Panc1 (cell line): ENCODE measurements at regions not wholly inside any gene's neighbourhood (a gene's known extent, or its start where the extent isn't known, plus 50 kb on each side); places are given as distances from the start of the nearest gene placed in this dataset.

ENCODE experiments used
- ATAC-seq: fragments of 200-7000 bp; cut with Tn5 transposase; 2 replicates; pipeline ENCODE4 v1.9.1; 2020; ENCODE audit warnings: mild to moderate bottlenecking, moderate library complexity
- BruUV-seq: library from RNA; stranded (reverse); fragments of 400-500 nt; replicated peaks from 2 replicates; lab custom pipeline; 2021; lab: Mats Ljungman, UMichigan
- CTCF ChIA-PET: fragments of 300-600 bp; sonication (Branson Sonifier 250); formaldehyde crosslinking; loops from one replicate; lab custom pipeline; 2022; ENCODE audit warnings: antibody characterized with exemption; lab: Charles Lee
- POLR2A ChIA-PET: fragments of 300-600 bp; sonication (Branson Sonifier 250); formaldehyde crosslinking; loops from one replicate; lab custom pipeline; 2022; ENCODE audit warnings: antibody characterized with exemption; lab: Charles Lee
- DNase-seq: peaks from one replicate; pipeline ENCODE4 v3.0.0-alpha.2; 2010; ENCODE audit warnings: low read depth, low spot score
- H3K27ac ChIP-seq: 2 replicates; pipeline ENCODE4 v1.5.1; 2011; ENCODE audit warnings: mild to moderate bottlenecking, low read length, inconsistent platforms
- H3K27me3 ChIP-seq: fragments of 200-500 bp; sonication (Bioruptor generic); 2 replicates; pipeline ENCODE4 v1.6.0; 2014; ENCODE audit warnings: low read length, inconsistent platforms; ENCODE audit not compliant: control insufficient read depth, insufficient read depth
- H3K36me3 ChIP-seq: fragments of 200-500 bp; sonication (Bioruptor generic); 2 replicates; pipeline ENCODE4 v1.5.1; 2014; ENCODE audit warnings: inconsistent platforms, mild to moderate bottlenecking, low read length, moderate library complexity; ENCODE audit not compliant: control insufficient read depth, insufficient read depth
- H3K4me1 ChIP-seq: 2 replicates; pipeline ENCODE4 v1.5.1; 2011; ENCODE audit warnings: inconsistent platforms, mild to moderate bottlenecking, low read length, moderate library complexity; ENCODE audit not compliant: control insufficient read depth, insufficient read depth
- H3K4me3 ChIP-seq, 2 experiments: 2 replicates each; pipeline ENCODE4 v1.5.1; 2011 to 2012; ENCODE audit warnings: low read depth in 2 of 2, low read length in 2 of 2, mild to moderate bottlenecking in 2 of 2, inconsistent platforms in 1 of 2, moderate library complexity in 1 of 2
- H3K9me3 ChIP-seq: fragments of 200-500 bp; sonication (Bioruptor generic); 2 replicates; pipeline ENCODE4 v1.5.1; 2014; ENCODE audit warnings: low read depth, mild to moderate bottlenecking, inconsistent platforms, low read length, moderate library complexity; ENCODE audit not compliant: control insufficient read depth, insufficient read depth
- POLR2AphosphoS5 ChIP-seq: IDR thresholded peaks from 2 replicates; pipeline ENCODE4 v1.6.1; 2012; ENCODE audit warnings: mild to moderate bottlenecking, low read depth, low read length, moderate library complexity
- SIN3A ChIP-seq: IDR thresholded peaks from 2 replicates; pipeline ENCODE4 v1.6.1; 2012; ENCODE audit warnings: low read depth, mild to moderate bottlenecking, low read length, moderate library complexity, borderline replicate concordance; ENCODE audit not compliant: insufficient read depth
- TCF7L2 ChIP-seq: IDR thresholded peaks from 2 replicates; pipeline ENCODE4 v1.6.1; 2011; ENCODE audit warnings: mild to moderate bottlenecking, low read depth, low read length, inconsistent platforms
- in situ Hi-C: cut with HindIII; loops from 2 replicates; pipeline ENCODE4 v1.10.0; 2016; ENCODE audit warnings: low sequenced_read_pairs, low pct_unique_long_range_greater_than_20kb
- intact Hi-C: fragments of 100-400 bp; cut with micrococcal nuclease; formaldehyde crosslinking; loops from one replicate; pipeline ENCODE4 v1.10.0; 2022; ENCODE audit not compliant: unreplicated experiment
- TF ChIP-seq, protein P1 (sequence below): fragments of 450-650 bp; IDR thresholded peaks from 2 replicates; pipeline ENCODE4 v1.5.1; 2017; ENCODE audit warnings: mild to moderate bottlenecking
- TF ChIP-seq, protein P2 (sequence below), 2 experiments: IDR thresholded peaks; 2 replicates each; pipeline ENCODE4 v1.6.1; 2011 to 2012; ENCODE audit warnings: low read depth in 2 of 2, control low read depth in 1 of 2, low read length in 1 of 2, mild to moderate bottlenecking in 1 of 2, moderate library complexity in 1 of 2; ENCODE audit not compliant: insufficient read depth in 1 of 2

DNA sequence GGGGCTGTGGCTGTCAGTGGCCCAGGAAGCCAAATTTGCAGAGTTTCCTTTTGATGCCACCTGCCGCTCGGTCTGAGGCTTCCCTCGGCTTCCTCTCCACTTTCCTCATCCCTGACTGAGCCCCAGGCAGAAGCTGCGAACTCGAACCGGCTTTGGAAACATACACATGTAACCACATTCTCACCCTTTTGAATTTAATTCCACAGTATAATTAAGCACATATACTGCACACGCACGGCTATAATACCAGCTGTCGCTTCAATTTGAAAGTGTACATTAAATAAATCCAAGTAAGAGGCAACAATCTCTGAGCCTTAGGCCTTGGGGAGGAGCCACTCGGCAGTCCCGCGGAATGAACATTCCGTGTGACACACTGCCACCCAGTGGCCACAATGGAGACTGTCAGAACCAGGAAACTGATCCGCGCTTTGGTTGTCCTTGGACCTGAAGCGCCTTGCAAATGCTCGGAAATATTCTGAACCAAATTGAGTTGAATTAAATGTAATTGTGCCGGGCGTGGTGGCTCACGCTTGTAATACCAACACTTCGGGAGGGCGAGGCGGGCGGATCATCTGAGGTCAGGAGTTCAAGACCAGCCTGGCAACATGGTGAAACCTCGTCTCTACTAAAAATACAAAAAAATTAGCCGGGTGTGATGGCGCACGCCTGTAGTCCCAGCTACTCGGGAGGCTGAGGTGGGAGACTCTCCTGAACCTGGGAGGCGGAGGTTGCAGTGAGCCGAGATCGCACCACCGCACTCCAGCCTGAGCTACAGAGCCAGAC, 117.9 kb upstream of the TMPO start:
- Histone ChIP-seq H3K36me3 (no peaks in the 10 kb centered on the region), H3K4me3 (peak overlapping the region; percentile 32 to 59), H3K27me3 (no peaks in the 10 kb centered on the region), H3K9me3 (no peaks in the 10 kb centered on the region), H3K4me1 (peaks cover 3% of the 10 kb centered on the region; the same call in 1 of the 2 replicates), H3K27ac (no peak overlapping the region)
- ChIA-PET CTCF (interaction anchor here (0.8 kb wide), 1 partner anchor 23 kb away, joined by 3 read pairs; no protein-coding TSS in a partner anchor), POLR2A (interaction anchor here (0.6 kb wide), 1 partner anchor 162 kb away, joined by 3 read pairs; no protein-coding TSS in a partner anchor)
- intact Hi-C loops (loop anchor here (5.0 to 10.0 kb wide), 2 partner anchors 1410 to 1823 kb away; no protein-coding TSS in a partner anchor), in situ Hi-C loops (no loop called here)
- BruUV-seq, result no TSS peak
- ATAC-seq, result peak; percentile 99
- DNase-seq, result peak; percentile 41
- TF ChIP-seq TCF7L2, result no peak
- TF ChIP-seq, protein P1, sequence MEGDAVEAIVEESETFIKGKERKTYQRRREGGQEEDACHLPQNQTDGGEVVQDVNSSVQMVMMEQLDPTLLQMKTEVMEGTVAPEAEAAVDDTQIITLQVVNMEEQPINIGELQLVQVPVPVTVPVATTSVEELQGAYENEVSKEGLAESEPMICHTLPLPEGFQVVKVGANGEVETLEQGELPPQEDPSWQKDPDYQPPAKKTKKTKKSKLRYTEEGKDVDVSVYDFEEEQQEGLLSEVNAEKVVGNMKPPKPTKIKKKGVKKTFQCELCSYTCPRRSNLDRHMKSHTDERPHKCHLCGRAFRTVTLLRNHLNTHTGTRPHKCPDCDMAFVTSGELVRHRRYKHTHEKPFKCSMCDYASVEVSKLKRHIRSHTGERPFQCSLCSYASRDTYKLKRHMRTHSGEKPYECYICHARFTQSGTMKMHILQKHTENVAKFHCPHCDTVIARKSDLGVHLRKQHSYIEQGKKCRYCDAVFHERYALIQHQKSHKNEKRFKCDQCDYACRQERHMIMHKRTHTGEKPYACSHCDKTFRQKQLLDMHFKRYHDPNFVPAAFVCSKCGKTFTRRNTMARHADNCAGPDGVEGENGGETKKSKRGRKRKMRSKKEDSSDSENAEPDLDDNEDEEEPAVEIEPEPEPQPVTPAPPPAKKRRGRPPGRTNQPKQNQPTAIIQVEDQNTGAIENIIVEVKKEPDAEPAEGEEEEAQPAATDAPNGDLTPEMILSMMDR, result peak; percentile 91

DNA sequence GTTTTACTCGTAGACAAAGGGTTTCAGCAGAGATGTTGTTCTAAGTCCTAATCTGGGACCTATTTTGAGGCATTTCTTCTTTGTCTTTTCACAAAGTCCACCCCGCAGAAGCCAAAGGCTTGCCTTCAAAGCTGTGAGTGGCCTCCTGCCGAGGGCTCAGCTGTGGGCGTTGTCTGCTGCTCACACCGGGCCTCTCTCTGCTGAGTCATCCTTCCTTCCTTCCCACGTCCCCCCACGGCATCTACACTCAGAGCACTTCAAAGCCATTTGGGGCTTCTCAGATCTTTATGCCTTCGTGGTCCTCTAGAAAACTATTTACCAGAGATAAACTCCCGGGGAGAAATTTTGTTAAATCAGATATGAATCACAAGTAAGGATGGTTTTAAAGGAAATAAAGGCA, 115.9 kb upstream of the TMPO start:
- CTCF ChIA-PET, result no interaction called here

More for the DNA sequence above, 115.9 kb upstream of the TMPO start:
- Histone ChIP-seq H3K27me3 (no peaks in the 10 kb centered on the region), H3K4me3 (no peak overlapping the region), H3K27ac (no peak overlapping the region), H3K4me1 (peaks cover 3% of the 10 kb centered on the region; the same call in 1 of the 2 replicates), H3K36me3 (no peaks in the 10 kb centered on the region), H3K9me3 (no peaks in the 10 kb centered on the region)
- ATAC-seq, result no peak
- no TSS peak for BruUV-seq
- TF ChIP-seq, protein P1, result no peak
- TF ChIP-seq SIN3A, result no peak
- TF ChIP-seq POLR2AphosphoS5, result no peak
- TF ChIP-seq TCF7L2, result no peak
- TF ChIP-seq, protein P2, sequence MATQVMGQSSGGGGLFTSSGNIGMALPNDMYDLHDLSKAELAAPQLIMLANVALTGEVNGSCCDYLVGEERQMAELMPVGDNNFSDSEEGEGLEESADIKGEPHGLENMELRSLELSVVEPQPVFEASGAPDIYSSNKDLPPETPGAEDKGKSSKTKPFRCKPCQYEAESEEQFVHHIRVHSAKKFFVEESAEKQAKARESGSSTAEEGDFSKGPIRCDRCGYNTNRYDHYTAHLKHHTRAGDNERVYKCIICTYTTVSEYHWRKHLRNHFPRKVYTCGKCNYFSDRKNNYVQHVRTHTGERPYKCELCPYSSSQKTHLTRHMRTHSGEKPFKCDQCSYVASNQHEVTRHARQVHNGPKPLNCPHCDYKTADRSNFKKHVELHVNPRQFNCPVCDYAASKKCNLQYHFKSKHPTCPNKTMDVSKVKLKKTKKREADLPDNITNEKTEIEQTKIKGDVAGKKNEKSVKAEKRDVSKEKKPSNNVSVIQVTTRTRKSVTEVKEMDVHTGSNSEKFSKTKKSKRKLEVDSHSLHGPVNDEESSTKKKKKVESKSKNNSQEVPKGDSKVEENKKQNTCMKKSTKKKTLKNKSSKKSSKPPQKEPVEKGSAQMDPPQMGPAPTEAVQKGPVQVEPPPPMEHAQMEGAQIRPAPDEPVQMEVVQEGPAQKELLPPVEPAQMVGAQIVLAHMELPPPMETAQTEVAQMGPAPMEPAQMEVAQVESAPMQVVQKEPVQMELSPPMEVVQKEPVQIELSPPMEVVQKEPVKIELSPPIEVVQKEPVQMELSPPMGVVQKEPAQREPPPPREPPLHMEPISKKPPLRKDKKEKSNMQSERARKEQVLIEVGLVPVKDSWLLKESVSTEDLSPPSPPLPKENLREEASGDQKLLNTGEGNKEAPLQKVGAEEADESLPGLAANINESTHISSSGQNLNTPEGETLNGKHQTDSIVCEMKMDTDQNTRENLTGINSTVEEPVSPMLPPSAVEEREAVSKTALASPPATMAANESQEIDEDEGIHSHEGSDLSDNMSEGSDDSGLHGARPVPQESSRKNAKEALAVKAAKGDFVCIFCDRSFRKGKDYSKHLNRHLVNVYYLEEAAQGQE (IDR thresholded peaks at IDR 0.05; ENCODE audit: insufficient read depth in 1 of 2, low read depth in 2 of 2, low read length in 1 of 2), result no peak
- intact Hi-C loops (loop anchor here (5.0 to 10.0 kb wide), 2 partner anchors 1412 to 1825 kb away; no protein-coding TSS in a partner anchor), in situ Hi-C loops (no loop called here)
- POLR2A ChIA-PET, result no interaction called here
- DNase-seq, result no peak
